ENCODE measurements at regions not wholly inside any gene's neighbourhood (a gene's known extent, or its start where the extent isn't known, plus 50 kb on each side); places are given as distances from the start of the nearest gene placed in this dataset.

DNA sequence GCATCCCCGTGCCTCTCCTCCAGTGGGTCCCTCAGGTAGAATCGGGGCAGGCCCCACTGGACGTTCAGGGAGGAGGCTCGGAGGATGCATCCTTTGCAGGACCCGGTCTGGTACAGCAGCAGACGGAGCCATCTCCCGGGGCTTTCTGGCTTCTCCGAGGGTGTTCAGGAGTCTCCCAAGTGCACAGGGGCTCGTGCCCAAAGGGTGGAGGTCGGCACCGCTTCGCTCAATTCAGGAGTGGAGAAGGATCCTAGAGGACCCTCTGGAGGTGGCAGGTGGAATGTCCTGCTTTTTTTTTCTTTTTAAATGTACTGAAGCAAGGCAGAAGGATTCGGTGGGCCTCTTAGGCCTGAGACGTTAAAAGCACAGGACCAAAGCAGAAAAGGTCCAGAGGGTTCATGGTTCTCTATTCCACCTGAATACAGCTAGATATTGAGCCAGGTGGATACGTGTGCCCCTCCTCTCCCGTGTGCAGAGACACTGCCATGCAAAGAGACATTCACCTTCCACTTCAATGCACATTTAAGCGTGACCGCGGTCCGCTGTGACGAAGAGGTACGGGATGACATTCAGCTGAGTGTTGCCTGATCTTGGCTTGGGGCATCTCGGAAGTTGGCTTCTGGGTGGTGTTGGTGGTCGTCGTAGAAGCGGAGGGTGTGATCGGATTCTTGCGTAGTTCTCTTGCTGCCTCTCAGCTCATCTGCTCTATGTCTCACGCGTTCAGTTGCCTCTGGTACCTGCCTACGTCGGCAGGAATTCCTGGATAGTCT, 281.2 kb upstream of the AGTR2 start:
- H3K27me3 Mint-ChIP-seq = no peaks in the 10 kb centered on the region
- intact Hi-C loops (cut with micrococcal nuclease) = no loop called here
- no peak for DNase-seq
- no peak overlapping the region for H3K4me3 Mint-ChIP-seq
- no peak overlapping the region for H3K9ac ChIP-seq (ENCODE audit: low read length)
- no peak overlapping the region for H3K27ac Mint-ChIP-seq
- no peaks in the 10 kb centered on the region for H3K36me3 ChIP-seq (replicated peaks in 1 of 2; ENCODE audit: control extremely low read depth in 1 of 2, control insufficient read depth in 1 of 2, extremely low read depth in 1 of 2, insufficient read depth in 2 of 2, low read length in 1 of 2)
- H3K27me3 ChIP-seq (replicated peaks in 1 of 4; ENCODE audit: control extremely low read depth in 1 of 4, control insufficient read depth in 3 of 4, insufficient read depth in 4 of 4, low read length in 3 of 4) = no peaks in the 10 kb centered on the region
- no peak overlapping the region for H3K27ac ChIP-seq (ENCODE audit: low read length in 2 of 2)
- no peaks in the 10 kb centered on the region for H3K9me3 Mint-ChIP-seq (ENCODE audit: insufficient read depth)
- no peak overlapping the region for H3K4me3 ChIP-seq (ENCODE audit: control extremely low read depth in 1 of 5, extremely low read depth in 1 of 5, insufficient read depth in 1 of 5, low read depth in 2 of 5, low read length in 4 of 5)
- no peaks in the 10 kb centered on the region for H3K79me2 ChIP-seq (ENCODE audit: control insufficient read depth, insufficient read depth, low read length)
- no peaks in the 10 kb centered on the region for H4K20me1 ChIP-seq (ENCODE audit: control insufficient read depth, insufficient read depth, low read length, poor library complexity, severe bottlenecking)
- WGBS (ENCODE audit: insufficient coverage) = 99% methylated on average over 14 of the region's 32 CpGs
- peaks cover 11% of the 10 kb centered on the region for H3K4me1 Mint-ChIP-seq
- TF ChIP-seq EZH2 (IDR thresholded peaks at IDR 0.05; ENCODE audit: borderline replicate concordance, insufficient read depth, low read depth, low read length, poor library complexity, severe bottlenecking) = no peak
- TF ChIP-seq, protein P1, sequence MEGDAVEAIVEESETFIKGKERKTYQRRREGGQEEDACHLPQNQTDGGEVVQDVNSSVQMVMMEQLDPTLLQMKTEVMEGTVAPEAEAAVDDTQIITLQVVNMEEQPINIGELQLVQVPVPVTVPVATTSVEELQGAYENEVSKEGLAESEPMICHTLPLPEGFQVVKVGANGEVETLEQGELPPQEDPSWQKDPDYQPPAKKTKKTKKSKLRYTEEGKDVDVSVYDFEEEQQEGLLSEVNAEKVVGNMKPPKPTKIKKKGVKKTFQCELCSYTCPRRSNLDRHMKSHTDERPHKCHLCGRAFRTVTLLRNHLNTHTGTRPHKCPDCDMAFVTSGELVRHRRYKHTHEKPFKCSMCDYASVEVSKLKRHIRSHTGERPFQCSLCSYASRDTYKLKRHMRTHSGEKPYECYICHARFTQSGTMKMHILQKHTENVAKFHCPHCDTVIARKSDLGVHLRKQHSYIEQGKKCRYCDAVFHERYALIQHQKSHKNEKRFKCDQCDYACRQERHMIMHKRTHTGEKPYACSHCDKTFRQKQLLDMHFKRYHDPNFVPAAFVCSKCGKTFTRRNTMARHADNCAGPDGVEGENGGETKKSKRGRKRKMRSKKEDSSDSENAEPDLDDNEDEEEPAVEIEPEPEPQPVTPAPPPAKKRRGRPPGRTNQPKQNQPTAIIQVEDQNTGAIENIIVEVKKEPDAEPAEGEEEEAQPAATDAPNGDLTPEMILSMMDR (IDR thresholded peaks at IDR 0.05) = no peak
- H3K9me3 ChIP-seq (ENCODE audit: control extremely low read depth in 1 of 3, control insufficient read depth in 2 of 3, insufficient read depth in 1 of 3, low read length in 2 of 3) = peaks cover 0 to 7% (median 0%) of the 10 kb centered on the region in 3 donors
- no peak overlapping the region for H2AFZ ChIP-seq (ENCODE audit: insufficient read depth, low read depth, low read length, poor library complexity, severe bottlenecking)
- peaks cover 2 to 9% of the 10 kb centered on the region in 2 donors for H3K4me1 ChIP-seq (ENCODE audit: control insufficient read depth in 2 of 2, insufficient read depth in 2 of 2, low read length in 2 of 2)
- POLR2A ChIA-PET = no interaction called here
- CTCF ChIA-PET = no interaction called here
- no peak for ATAC-seq (ENCODE audit: low read depth)
- H3K4me2 ChIP-seq (replicated peaks; ENCODE audit: low read depth, low read length, poor library complexity, severe bottlenecking) = no peak overlapping the region

DNA sequence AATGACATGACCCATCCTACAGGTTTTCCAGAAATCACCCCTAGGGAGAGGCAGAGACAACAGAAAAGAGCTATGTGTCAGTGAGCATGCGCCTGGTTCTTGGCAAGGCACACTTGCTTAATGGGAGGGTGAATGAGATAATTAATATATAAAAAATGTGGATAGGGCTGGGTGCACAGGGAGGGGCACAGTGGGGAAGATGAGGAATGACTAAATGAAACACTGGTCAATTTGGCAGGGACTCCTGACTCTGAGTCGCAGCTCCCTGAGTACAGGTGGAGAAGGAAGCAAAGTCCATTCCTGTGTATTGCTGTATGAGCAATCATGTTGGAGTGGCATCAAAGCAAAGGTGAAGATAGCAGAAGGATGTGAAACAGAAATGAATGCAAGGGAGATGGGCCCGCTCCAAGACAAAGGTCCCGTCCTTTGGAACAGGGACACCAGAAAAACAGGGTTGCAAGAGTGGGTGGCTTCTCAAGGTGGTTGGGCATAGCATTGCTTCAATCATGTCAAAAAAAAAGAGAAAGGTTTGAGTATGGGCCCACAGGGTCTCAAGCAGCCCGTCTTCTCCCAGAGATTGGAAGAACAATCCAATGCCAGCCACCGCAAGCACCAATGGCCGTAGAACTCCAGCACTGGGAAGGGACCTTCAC, 278.4 kb upstream of the AGTR2 start:
- no peak overlapping the region for H3K4me3 Mint-ChIP-seq

More for the DNA sequence above, 278.4 kb upstream of the AGTR2 start:
- Mint-ChIP-seq H3K27me3 (no peaks in the 10 kb centered on the region), H3K4me1 (peaks cover 11% of the 10 kb centered on the region), H3K27ac (no peak overlapping the region), H3K9me3 (ENCODE audit: insufficient read depth) (no peaks in the 10 kb centered on the region)
- TF ChIP-seq, protein P1 (IDR thresholded peaks at IDR 0.05) = no peak
- no peak for TF ChIP-seq EZH2 (IDR thresholded peaks at IDR 0.05; ENCODE audit: borderline replicate concordance, insufficient read depth, low read depth, low read length, poor library complexity, severe bottlenecking)
- ChIA-PET POLR2A (no interaction called here), CTCF (no interaction called here)
- Histone ChIP-seq H3K27me3 (replicated peaks in 1 of 4; ENCODE audit: control extremely low read depth in 1 of 4, control insufficient read depth in 3 of 4, insufficient read depth in 4 of 4, low read length in 3 of 4) (no peaks in the 10 kb centered on the region), H3K36me3 (replicated peaks in 1 of 2; ENCODE audit: control extremely low read depth in 1 of 2, control insufficient read depth in 1 of 2, extremely low read depth in 1 of 2, insufficient read depth in 2 of 2, low read length in 1 of 2) (no peaks in the 10 kb centered on the region), H4K20me1 (ENCODE audit: control insufficient read depth, insufficient read depth, low read length, poor library complexity, severe bottlenecking) (no peaks in the 10 kb centered on the region), H3K9ac (ENCODE audit: low read length) (no peak overlapping the region), H3K9me3 (ENCODE audit: control extremely low read depth in 1 of 3, control insufficient read depth in 2 of 3, insufficient read depth in 1 of 3, low read length in 2 of 3) (peaks cover 0 to 11% (median 0%) of the 10 kb centered on the region in 3 donors), H3K79me2 (ENCODE audit: control insufficient read depth, insufficient read depth, low read length) (no peaks in the 10 kb centered on the region), H3K4me1 (ENCODE audit: control insufficient read depth in 2 of 2, insufficient read depth in 2 of 2, low read length in 2 of 2) (peaks cover 2 to 9% of the 10 kb centered on the region in 2 donors), H2AFZ (ENCODE audit: insufficient read depth, low read depth, low read length, poor library complexity, severe bottlenecking) (no peak overlapping the region), H3K4me2 (replicated peaks; ENCODE audit: low read depth, low read length, poor library complexity, severe bottlenecking) (peak overlapping the region; percentile 44), H3K4me3 (ENCODE audit: control extremely low read depth in 1 of 5, extremely low read depth in 1 of 5, insufficient read depth in 1 of 5, low read depth in 2 of 5, low read length in 4 of 5) (no peak overlapping the region), H3K27ac (ENCODE audit: low read length in 2 of 2) (no peak overlapping the region)
- DNase-seq (no peak), ATAC-seq (ENCODE audit: low read depth) (no peak)
- 100% methylated on average over 4 of the region's 7 CpGs for WGBS (ENCODE audit: insufficient coverage)
- intact Hi-C loops (cut with micrococcal nuclease) = no loop called here
